Lung (tissue), 11 donors: ENCODE measurements at regions not wholly inside any gene's neighbourhood (a gene's known extent, or its start where the extent isn't known, plus 50 kb on each side); places are given as distances from the start of the nearest gene placed in this dataset.

Source experiments
- ATAC-seq: fragments of 200-7000 bp; cut with Tn5 transposase; one replicate; pipeline ENCODE4 v1.9.1; 2020; ENCODE audit warnings: moderate number of reproducible peaks; ENCODE audit not compliant: insufficient read depth, low FRiP score
- DNase-seq, 3 donors: peaks; one replicate each; pipeline ENCODE4 v3.0.0-alpha.2; 2013 to 2017
- H3K27ac ChIP-seq, 2 donors: one replicate each; pipeline ENCODE4 v1.5.1; 2013; ENCODE audit warnings: mild to moderate bottlenecking in 2 of 2, moderate library complexity in 2 of 2, control low read depth in 1 of 2, inconsistent platforms in 1 of 2, low read depth in 1 of 2, low read length in 1 of 2
- H3K27me3 ChIP-seq, 3 donors: one replicate each; pipeline ENCODE4 v1.5.1; 2013; ENCODE audit warnings: low read length in 2 of 3; ENCODE audit not compliant: control insufficient read depth in 3 of 3, insufficient read depth in 3 of 3
- H3K36me3 ChIP-seq, 4 donors: one replicate each; pipeline ENCODE4 v1.5.1; 2013; ENCODE audit warnings: low read length in 4 of 4, mild to moderate bottlenecking in 1 of 4, moderate library complexity in 1 of 4; ENCODE audit not compliant: control insufficient read depth in 4 of 4, insufficient read depth in 4 of 4
- H3K4me1 ChIP-seq, 5 donors: one replicate each; pipeline ENCODE4 v1.5.1; 2013; ENCODE audit warnings: low read length in 5 of 5, mild to moderate bottlenecking in 2 of 5, moderate library complexity in 1 of 5; ENCODE audit not compliant: control insufficient read depth in 5 of 5, insufficient read depth in 5 of 5
- H3K4me3 ChIP-seq: one replicate; pipeline ENCODE4 v1.5.1; 2013; ENCODE audit warnings: mild to moderate bottlenecking, control low read depth, moderate library complexity
- H3K9ac ChIP-seq, 2 donors: one replicate each; pipeline ENCODE4 v1.5.1; 2013; ENCODE audit warnings: low read length in 2 of 2, control low read depth in 1 of 2; ENCODE audit not compliant: insufficient read depth in 1 of 2
- H3K9me3 ChIP-seq, 4 donors: one replicate each; pipeline ENCODE4 v1.5.1; 2013; ENCODE audit warnings: low read length in 3 of 4, mild to moderate bottlenecking in 1 of 4, moderate library complexity in 1 of 4; ENCODE audit not compliant: control insufficient read depth in 4 of 4, insufficient read depth in 3 of 4
- WGBS, 2 donors: extraction: QIAGEN DNeasy Blood & Tissue Kit; methylation state at CpG; one replicate each; pipeline ENCODE4 v1.1.7; 2013; 5-methylcytosine and 5-hydroxymethylcytosine counted together
- TF ChIP-seq, protein P1 (sequence below): IDR thresholded peaks from 2 replicates; pipeline ENCODE4 v1.5.1; 2012; ENCODE audit warnings: mild to moderate bottlenecking; ENCODE audit errors: control extremely low read depth, extremely low read depth
- donor health status: control.
- donor health status: control.
- donor health status: Bipolar disorder and iron deficiency.
- donor health status: healthy.
- donor health status: DM: yes; HTN: yes; CAD: no.

- no peaks in the 10 kb centered on the region for H3K36me3 ChIP-seq
- no peaks in the 10 kb centered on the region for H3K27me3 ChIP-seq
- DNase-seq (no peak), ATAC-seq (no peak)
- H3K9ac ChIP-seq = no peak overlapping the region
- no peak overlapping the region for H3K4me3 ChIP-seq
- TF ChIP-seq, protein P1, sequence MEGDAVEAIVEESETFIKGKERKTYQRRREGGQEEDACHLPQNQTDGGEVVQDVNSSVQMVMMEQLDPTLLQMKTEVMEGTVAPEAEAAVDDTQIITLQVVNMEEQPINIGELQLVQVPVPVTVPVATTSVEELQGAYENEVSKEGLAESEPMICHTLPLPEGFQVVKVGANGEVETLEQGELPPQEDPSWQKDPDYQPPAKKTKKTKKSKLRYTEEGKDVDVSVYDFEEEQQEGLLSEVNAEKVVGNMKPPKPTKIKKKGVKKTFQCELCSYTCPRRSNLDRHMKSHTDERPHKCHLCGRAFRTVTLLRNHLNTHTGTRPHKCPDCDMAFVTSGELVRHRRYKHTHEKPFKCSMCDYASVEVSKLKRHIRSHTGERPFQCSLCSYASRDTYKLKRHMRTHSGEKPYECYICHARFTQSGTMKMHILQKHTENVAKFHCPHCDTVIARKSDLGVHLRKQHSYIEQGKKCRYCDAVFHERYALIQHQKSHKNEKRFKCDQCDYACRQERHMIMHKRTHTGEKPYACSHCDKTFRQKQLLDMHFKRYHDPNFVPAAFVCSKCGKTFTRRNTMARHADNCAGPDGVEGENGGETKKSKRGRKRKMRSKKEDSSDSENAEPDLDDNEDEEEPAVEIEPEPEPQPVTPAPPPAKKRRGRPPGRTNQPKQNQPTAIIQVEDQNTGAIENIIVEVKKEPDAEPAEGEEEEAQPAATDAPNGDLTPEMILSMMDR = no peak
- H3K4me1 ChIP-seq = no peaks in the 10 kb centered on the region
- no peak overlapping the region for H3K27ac ChIP-seq
- 79 to 82% methylated on average over 5 of the region's 5 CpGs for WGBS, 2 donors
- H3K9me3 ChIP-seq = no peaks in the 10 kb centered on the region
These were observed 444.1 kb downstream of the IPO8 start for GRCh38 chr12:30251546-30251945.

- 63 to 64% methylated on average over 2 of the region's 2 CpGs for whole genome bisulfite sequencing, 2 donors
- no peak for DNase-seq
- ATAC-seq = no peak
These were observed 452.2 kb downstream of the IPO8 start for GRCh38 chr12:30243426-30243825.

GRCh38 chr12:30219047-30219446 is 435.3 kb upstream of the TMTC1 start:
- Histone ChIP-seq H3K36me3 (no peaks in the 10 kb centered on the region), H3K27me3 (no peaks in the 10 kb centered on the region), H3K9ac (no peak overlapping the region), H3K9me3 (no peaks in the 10 kb centered on the region), H3K4me3 (no peak overlapping the region), H3K27ac (no peak overlapping the region), H3K4me1 (no peaks in the 10 kb centered on the region)
- 75 to 81% methylated on average over 4 of the region's 4 CpGs for WGBS, 2 donors
- TF ChIP-seq, protein P1 = no peak
- DNase-seq (no peak), ATAC-seq (no peak)

More at GRCh38 chr12:30243426-30243825, 452.2 kb downstream of the IPO8 start:
- no peak overlapping the region for H3K27ac ChIP-seq
- TF ChIP-seq, protein P1 = no peak
- no peaks in the 10 kb centered on the region for H3K4me1 ChIP-seq
- H3K9ac ChIP-seq = no peak overlapping the region
- peaks cover 0 to 4% (median 0%) of the 10 kb centered on the region in 4 donors for H3K9me3 ChIP-seq
- H3K4me3 ChIP-seq = no peak overlapping the region
- no peaks in the 10 kb centered on the region for H3K36me3 ChIP-seq
- no peaks in the 10 kb centered on the region for H3K27me3 ChIP-seq

DNA sequence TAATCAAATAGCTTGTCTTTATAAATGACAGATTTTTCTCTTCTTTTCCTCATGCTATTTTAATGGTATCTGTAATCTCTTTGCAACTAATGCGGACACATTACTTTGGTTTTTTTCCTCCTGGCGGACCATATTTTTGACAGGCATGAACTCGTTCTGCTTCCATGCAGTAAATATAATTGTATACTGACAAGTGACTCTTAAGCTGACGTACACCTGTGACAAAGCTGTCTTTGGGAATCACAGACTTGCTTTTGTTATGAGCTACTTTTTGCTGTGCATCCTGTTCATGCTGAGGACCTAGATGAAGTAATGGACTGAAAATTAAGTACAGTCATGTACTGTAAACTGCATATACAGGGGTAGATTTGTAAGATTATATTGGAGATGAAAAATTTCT is 434.3 kb upstream of the TMTC1 start:
- Histone ChIP-seq H3K4me1 (no peaks in the 10 kb centered on the region), H3K9me3 (no peaks in the 10 kb centered on the region), H3K27ac (no peak overlapping the region), H3K9ac (no peak overlapping the region), H3K36me3 (no peaks in the 10 kb centered on the region), H3K4me3 (no peak overlapping the region), H3K27me3 (no peaks in the 10 kb centered on the region)
- WGBS, 2 donors = 86 to 89% methylated on average over 4 of the region's 4 CpGs
- TF ChIP-seq, protein P1 = no peak
- ATAC-seq (no peak), DNase-seq (no peak)
